ENCODE measurements at regions not wholly inside any gene's neighbourhood (a gene's known extent, or its start where the extent isn't known, plus 50 kb on each side); places are given as distances from the start of the nearest gene placed in this dataset.

- TF ChIP-seq CTCF (IDR thresholded peaks at IDR 0.05) (no peak), POLR2A (IDR thresholded peaks at IDR 0.05) (no peak)
These were observed 137.9 kb downstream of the MAGEB17 start for GRCh38 chrX:16305187-16305586.

Data from vagina (tissue), 2 donors.